GM23248 (cell line): ENCODE measurements at regions not wholly inside any gene's neighbourhood (a gene's known extent, or its start where the extent isn't known, plus 50 kb on each side); places are given as distances from the start of the nearest gene placed in this dataset.

Experiments
- EZH2 ChIP-seq: fragments of 200-600 bp; sonication (generic); IDR thresholded peaks from 2 replicates; pipeline ENCODE4 v1.6.1; 2018; ENCODE audit warnings: antibody characterized with exemption, mild to moderate bottlenecking; ENCODE audit not compliant: insufficient read depth, poor library complexity, severe bottlenecking
- EZH2phosphoT487 ChIP-seq: fragments of 200-600 bp; sonication (generic); IDR thresholded peaks from 2 replicates; pipeline ENCODE4 v1.6.1; 2018; ENCODE audit warnings: antibody characterized with exemption, moderate library complexity, mild to moderate bottlenecking, low read depth; ENCODE audit not compliant: insufficient read depth

- TF ChIP-seq EZH2phosphoT487 (no peak), EZH2 (no peak)
Observed at GRCh38 chr3:144151983-144152382, 180.4 kb downstream of the DIPK2A start.
